ENCODE measurements at regions not wholly inside any gene's neighbourhood (a gene's known extent, or its start where the extent isn't known, plus 50 kb on each side); places are given as distances from the start of the nearest gene placed in this dataset.

DNA sequence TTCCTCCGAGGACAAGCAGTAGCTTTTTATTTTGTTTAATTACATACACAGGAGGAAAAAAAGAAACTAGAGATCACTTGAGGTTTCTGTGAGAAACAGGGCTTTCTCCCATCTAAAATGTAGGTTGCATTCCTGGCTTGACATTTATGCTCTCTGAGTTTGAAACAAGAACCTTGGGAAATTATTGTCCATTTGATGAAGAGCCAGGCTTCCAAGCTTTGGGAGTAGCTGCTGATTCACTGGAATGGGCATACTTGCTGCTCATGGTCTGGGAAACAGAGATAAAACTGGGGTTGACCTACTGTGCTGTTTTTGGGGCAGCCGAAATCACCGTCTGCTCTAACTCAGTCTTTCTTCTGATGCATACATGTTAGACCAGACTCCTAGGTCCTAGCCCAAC lies 165.4 kb downstream of the MIS18A start:
- TF ChIP-seq, protein P1, sequence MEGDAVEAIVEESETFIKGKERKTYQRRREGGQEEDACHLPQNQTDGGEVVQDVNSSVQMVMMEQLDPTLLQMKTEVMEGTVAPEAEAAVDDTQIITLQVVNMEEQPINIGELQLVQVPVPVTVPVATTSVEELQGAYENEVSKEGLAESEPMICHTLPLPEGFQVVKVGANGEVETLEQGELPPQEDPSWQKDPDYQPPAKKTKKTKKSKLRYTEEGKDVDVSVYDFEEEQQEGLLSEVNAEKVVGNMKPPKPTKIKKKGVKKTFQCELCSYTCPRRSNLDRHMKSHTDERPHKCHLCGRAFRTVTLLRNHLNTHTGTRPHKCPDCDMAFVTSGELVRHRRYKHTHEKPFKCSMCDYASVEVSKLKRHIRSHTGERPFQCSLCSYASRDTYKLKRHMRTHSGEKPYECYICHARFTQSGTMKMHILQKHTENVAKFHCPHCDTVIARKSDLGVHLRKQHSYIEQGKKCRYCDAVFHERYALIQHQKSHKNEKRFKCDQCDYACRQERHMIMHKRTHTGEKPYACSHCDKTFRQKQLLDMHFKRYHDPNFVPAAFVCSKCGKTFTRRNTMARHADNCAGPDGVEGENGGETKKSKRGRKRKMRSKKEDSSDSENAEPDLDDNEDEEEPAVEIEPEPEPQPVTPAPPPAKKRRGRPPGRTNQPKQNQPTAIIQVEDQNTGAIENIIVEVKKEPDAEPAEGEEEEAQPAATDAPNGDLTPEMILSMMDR (IDR thresholded peaks at IDR 0.05) = no peak
- H3K27ac Mint-ChIP-seq (ENCODE audit: unreplicated experiment) = no peak overlapping the region
- H3K27me3 Mint-ChIP-seq (ENCODE audit: low read depth) = peaks cover 5% of the 10 kb centered on the region
- peaks cover 2% of the 10 kb centered on the region for H3K9me3 Mint-ChIP-seq (ENCODE audit: low read depth)
- no peak overlapping the region for H3K4me3 Mint-ChIP-seq (ENCODE audit: unreplicated experiment)
- H3K36me3 Mint-ChIP-seq (ENCODE audit: low read depth) = peaks cover 2% of the 10 kb centered on the region
- no peaks in the 10 kb centered on the region for H3K4me1 Mint-ChIP-seq (ENCODE audit: low read depth)
- no peak for DNase-seq (ENCODE audit: low spot score)

DNA sequence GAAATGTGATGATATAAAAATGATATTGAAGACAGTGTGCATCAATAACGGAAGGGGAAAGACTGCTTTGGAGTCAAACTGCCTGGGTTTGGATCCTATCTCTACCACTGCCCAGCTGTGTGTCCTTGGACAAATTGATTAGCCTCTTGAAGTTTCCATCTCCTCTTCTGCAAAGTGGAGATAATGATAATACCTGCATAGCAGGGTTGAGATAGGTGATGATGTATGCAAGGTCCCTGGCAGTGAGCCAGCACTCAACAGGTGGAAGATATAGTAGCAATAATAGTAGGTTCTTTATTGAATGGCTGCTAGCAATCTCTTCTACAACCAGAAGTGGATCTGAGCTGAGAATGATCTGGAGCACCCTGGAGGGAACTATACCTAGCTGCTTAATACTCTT lies 166.7 kb downstream of the MIS18A start:
- H3K27me3 Mint-ChIP-seq (ENCODE audit: low read depth) = peaks cover 5% of the 10 kb centered on the region
- no peaks in the 10 kb centered on the region for H3K4me1 Mint-ChIP-seq (ENCODE audit: low read depth)
- no peak overlapping the region for H3K27ac Mint-ChIP-seq (ENCODE audit: unreplicated experiment)
- no peak for DNase-seq (ENCODE audit: low spot score)
- peaks cover 4% of the 10 kb centered on the region for H3K9me3 Mint-ChIP-seq (ENCODE audit: low read depth)
- TF ChIP-seq, protein P1 (IDR thresholded peaks at IDR 0.05) = no peak
- H3K36me3 Mint-ChIP-seq (ENCODE audit: low read depth) = peaks cover 2% of the 10 kb centered on the region
- H3K4me3 Mint-ChIP-seq (ENCODE audit: unreplicated experiment) = no peak overlapping the region

DNA sequence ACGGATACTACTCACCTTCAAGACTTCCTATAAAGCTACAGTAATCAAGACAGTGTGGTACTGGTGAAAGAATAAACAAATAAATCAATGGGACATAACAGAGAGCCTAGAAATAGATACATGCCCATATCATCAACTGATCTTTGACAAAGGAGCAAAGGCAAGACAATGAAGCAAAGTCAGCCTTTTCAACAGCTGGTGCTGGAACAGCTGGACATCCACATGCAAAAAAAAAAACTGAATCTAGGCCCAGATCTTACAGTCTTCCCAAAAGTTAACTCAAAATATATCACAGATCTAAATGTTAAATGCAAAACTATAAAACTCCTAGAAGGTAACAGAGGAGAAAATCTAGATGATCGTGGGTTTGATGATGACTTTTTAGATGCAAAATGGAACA lies 170.3 kb downstream of the MIS18A start:
- Mint-ChIP-seq H3K4me3 (ENCODE audit: unreplicated experiment) (no peak overlapping the region), H3K27me3 (ENCODE audit: low read depth) (peaks cover 3% of the 10 kb centered on the region), H3K4me1 (ENCODE audit: low read depth) (no peaks in the 10 kb centered on the region), H3K9me3 (ENCODE audit: low read depth) (peaks cover 6% of the 10 kb centered on the region), H3K27ac (ENCODE audit: unreplicated experiment) (no peak overlapping the region), H3K36me3 (ENCODE audit: low read depth) (peaks cover 3% of the 10 kb centered on the region)
- TF ChIP-seq, protein P1 (IDR thresholded peaks at IDR 0.05) = no peak
- no peak for DNase-seq (ENCODE audit: low spot score)

DNA sequence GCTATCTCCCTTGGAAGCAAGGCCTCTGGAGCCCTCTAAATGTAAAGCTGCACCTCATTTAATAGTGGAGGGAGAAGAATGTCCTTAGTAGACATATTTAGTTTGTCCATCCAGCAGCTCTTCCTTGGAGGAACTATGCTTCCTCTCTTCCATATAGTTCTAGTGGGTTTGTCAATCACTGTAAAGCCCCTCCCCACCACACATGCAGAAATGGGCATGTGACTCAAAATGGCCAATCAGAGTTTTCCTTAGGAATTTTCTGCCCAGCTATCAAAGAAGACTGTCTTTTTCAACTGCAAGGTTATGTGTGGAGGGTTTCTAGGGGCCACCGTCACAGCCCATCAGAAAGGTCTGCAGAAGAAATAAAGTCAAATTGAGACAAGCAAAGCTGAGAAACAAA lies 175.5 kb downstream of the MIS18A start:
- Mint-ChIP-seq H3K27me3 (ENCODE audit: low read depth) (no peaks in the 10 kb centered on the region), H3K36me3 (ENCODE audit: low read depth) (peaks cover 2% of the 10 kb centered on the region), H3K9me3 (ENCODE audit: low read depth) (peaks cover 4% of the 10 kb centered on the region), H3K4me1 (ENCODE audit: low read depth) (no peaks in the 10 kb centered on the region), H3K4me3 (ENCODE audit: unreplicated experiment) (no peak overlapping the region), H3K27ac (ENCODE audit: unreplicated experiment) (no peak overlapping the region)
- no peak for DNase-seq (ENCODE audit: low spot score)
- TF ChIP-seq, protein P1 (IDR thresholded peaks at IDR 0.05) = no peak

DNA sequence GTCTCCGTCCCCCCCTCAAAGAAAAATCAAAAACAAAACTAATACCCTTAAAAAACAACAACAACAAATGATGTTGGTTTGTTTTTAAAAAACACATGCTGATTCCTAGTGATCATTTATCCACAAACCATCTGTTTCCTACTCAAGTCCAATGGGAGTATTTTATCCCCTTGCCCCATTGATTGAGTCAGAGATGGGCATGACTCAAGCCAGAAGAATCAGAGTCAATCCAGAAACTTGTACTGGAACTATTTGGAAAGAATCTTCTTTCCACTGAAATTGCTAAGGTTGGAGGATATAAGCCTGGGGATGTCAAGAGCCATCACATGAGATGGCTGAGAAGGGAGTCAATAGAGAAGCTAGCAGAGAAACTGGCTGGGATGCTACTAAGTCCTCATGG lies 176.4 kb downstream of the MIS18A start:
- H3K27ac Mint-ChIP-seq (ENCODE audit: unreplicated experiment) = no peak overlapping the region
- H3K4me3 Mint-ChIP-seq (ENCODE audit: unreplicated experiment) = no peak overlapping the region
- peaks cover 4% of the 10 kb centered on the region for H3K9me3 Mint-ChIP-seq (ENCODE audit: low read depth)
- no peaks in the 10 kb centered on the region for H3K4me1 Mint-ChIP-seq (ENCODE audit: low read depth)
- DNase-seq (ENCODE audit: low spot score) = no peak
- H3K36me3 Mint-ChIP-seq (ENCODE audit: low read depth) = peaks cover 2% of the 10 kb centered on the region
- no peaks in the 10 kb centered on the region for H3K27me3 Mint-ChIP-seq (ENCODE audit: low read depth)
- TF ChIP-seq, protein P1 (IDR thresholded peaks at IDR 0.05) = no peak
